ENCODE measurements at regions not wholly inside any gene's neighbourhood (a gene's known extent, or its start where the extent isn't known, plus 50 kb on each side); places are given as distances from the start of the nearest gene placed in this dataset.

- no peak overlapping the region for H4K8ac ChIP-seq (replicated peaks; ENCODE audit: insufficient read length, low read depth, low read length)
- peaks cover 5 to 13% of the 10 kb centered on the region in 2 experiments; a peak in 3 of 4 replicates for H3K4me1 Mint-ChIP-seq
Observed at GRCh38 chr10:29766753-29767152, 132.0 kb upstream of the SVIL start.

More at GRCh38 chr10:29766753-29767152, 132.0 kb upstream of the SVIL start:
- no peak overlapping the region for H2BK12ac ChIP-seq (ENCODE audit: insufficient read length, low read depth, low read length)
- no peaks in the 10 kb centered on the region for H3K23me2 ChIP-seq (ENCODE audit: insufficient read length, low read depth, low read length, poor library complexity, severe bottlenecking)
- H2BK15ac ChIP-seq (ENCODE audit: low read depth, low read length): no peak overlapping the region
- H2BK5ac ChIP-seq (ENCODE audit: insufficient read length, low read length): no peak overlapping the region
- no peaks in the 10 kb centered on the region for H3K79me1 ChIP-seq (ENCODE audit: insufficient read depth, low read depth, low read length, poor library complexity, severe bottlenecking)
- no peak overlapping the region for H3K4ac ChIP-seq (ENCODE audit: low read depth, low read length)
- no CpG with 5 or more reads among the region's 3 CpGs for WGBS (ENCODE audit: extremely low coverage, insufficient read length, low lambda C conversion rate)
- H3K56ac ChIP-seq (ENCODE audit: insufficient read length, low read depth, low read length): no peak overlapping the region
- no peak for DNase-seq
- no peaks in the 10 kb centered on the region for H3K36me3 Mint-ChIP-seq (ENCODE audit: insufficient read depth in 1 of 3, low read depth in 3 of 3)
- H3K4me2 ChIP-seq (ENCODE audit: insufficient read depth, insufficient read length, low read length): no peak overlapping the region
- H2AFZ ChIP-seq (ENCODE audit: low read length): no peak overlapping the region
- H2BK120ac ChIP-seq (ENCODE audit: low read depth, low read length, poor library complexity, severe bottlenecking): no peak overlapping the region
- no peak overlapping the region for H3K27ac ChIP-seq (ENCODE audit: insufficient read length, low read depth, low read length)
- TF ChIP-seq, protein P1, sequence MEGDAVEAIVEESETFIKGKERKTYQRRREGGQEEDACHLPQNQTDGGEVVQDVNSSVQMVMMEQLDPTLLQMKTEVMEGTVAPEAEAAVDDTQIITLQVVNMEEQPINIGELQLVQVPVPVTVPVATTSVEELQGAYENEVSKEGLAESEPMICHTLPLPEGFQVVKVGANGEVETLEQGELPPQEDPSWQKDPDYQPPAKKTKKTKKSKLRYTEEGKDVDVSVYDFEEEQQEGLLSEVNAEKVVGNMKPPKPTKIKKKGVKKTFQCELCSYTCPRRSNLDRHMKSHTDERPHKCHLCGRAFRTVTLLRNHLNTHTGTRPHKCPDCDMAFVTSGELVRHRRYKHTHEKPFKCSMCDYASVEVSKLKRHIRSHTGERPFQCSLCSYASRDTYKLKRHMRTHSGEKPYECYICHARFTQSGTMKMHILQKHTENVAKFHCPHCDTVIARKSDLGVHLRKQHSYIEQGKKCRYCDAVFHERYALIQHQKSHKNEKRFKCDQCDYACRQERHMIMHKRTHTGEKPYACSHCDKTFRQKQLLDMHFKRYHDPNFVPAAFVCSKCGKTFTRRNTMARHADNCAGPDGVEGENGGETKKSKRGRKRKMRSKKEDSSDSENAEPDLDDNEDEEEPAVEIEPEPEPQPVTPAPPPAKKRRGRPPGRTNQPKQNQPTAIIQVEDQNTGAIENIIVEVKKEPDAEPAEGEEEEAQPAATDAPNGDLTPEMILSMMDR (conservative IDR thresholded peaks at IDR 0.05): no peak
- no peaks in the 10 kb centered on the region for H3K4me1 ChIP-seq (ENCODE audit: insufficient read depth, low read length)
- H3K4me3 Mint-ChIP-seq: no peak overlapping the region
- no peaks in the 10 kb centered on the region for H3K79me2 ChIP-seq (ENCODE audit: insufficient read depth, low read length)
- no peaks in the 10 kb centered on the region for H3K27me3 ChIP-seq (ENCODE audit: insufficient read depth, low read length)
- H3K27me3 Mint-ChIP-seq (ENCODE audit: low read depth): peaks cover 6% of the 10 kb centered on the region; the same call in 1 of the 2 replicates
- no peak overlapping the region for H3K18ac ChIP-seq (ENCODE audit: insufficient read length, low read depth, low read length)
- no peak overlapping the region for H4K91ac ChIP-seq (ENCODE audit: insufficient read length, low read depth, low read length)
- no peak overlapping the region for H3K23ac ChIP-seq (ENCODE audit: insufficient read length, low read depth, low read length)
- no peak overlapping the region for H3K14ac ChIP-seq (ENCODE audit: insufficient read depth, low read length)
- no peak overlapping the region for H2BK20ac ChIP-seq (ENCODE audit: low read depth, low read length, poor library complexity, severe bottlenecking)
- no peak overlapping the region for H3K27ac Mint-ChIP-seq
- H4K5ac ChIP-seq (ENCODE audit: insufficient read length, low read depth, low read length): no peak overlapping the region
- no peaks in the 10 kb centered on the region for H4K20me1 ChIP-seq (ENCODE audit: control insufficient read depth, insufficient read depth, insufficient read length)
- H2AK5ac ChIP-seq (ENCODE audit: insufficient read length, low read length): no peak overlapping the region
- H3T11ph ChIP-seq (ENCODE audit: low read length): no peak overlapping the region
- no peak overlapping the region for H3K9ac ChIP-seq (ENCODE audit: extremely low read depth, insufficient read length, low read length)
- peaks cover 0 to 3% of the 10 kb centered on the region in 2 experiments; a peak in 2 of 5 replicates for H3K9me3 Mint-ChIP-seq
- H3K9me3 ChIP-seq (ENCODE audit: control insufficient read depth, low read depth, low read length): no peaks in the 10 kb centered on the region
